GM21390 (cell line): ENCODE measurements at regions not wholly inside any gene's neighbourhood (a gene's known extent, or its start where the extent isn't known, plus 50 kb on each side); places are given as distances from the start of the nearest gene placed in this dataset.
A peak's percentile ranks its signal among the peaks of the same experiment; 100 is the strongest.
"Not testable (repeated sequence)": the region's sequence is repeated elsewhere in the genome, so short reads cannot be mapped to it uniquely, and the experiment has no call there.

Experiments used
- ATAC-seq: cut with Tn5 transposase; IDR thresholded peaks from one replicate; pipeline ENCODE4 v1.9.1; 2021; ENCODE audit not compliant: unreplicated experiment

- ATAC-seq: no peak
Observed at GRCh38 chr13:106103779-106104178, 431.7 kb downstream of the EFNB2 start.

- no peak for ATAC-seq
Observed at GRCh38 chr13:106102786-106103185, 432.7 kb downstream of the EFNB2 start.

GRCh38 chr13:106101201-106101600 is 434.3 kb downstream of the EFNB2 start:
- no peak for ATAC-seq

GRCh38 chr13:106100171-106100919 is 435.1 kb downstream of the EFNB2 start:
- no peak for ATAC-seq

GRCh38 chr13:106099765-106100164 is 435.7 kb downstream of the EFNB2 start:
- ATAC-seq: no peak

GRCh38 chr13:106098778-106099177 is 436.7 kb downstream of the EFNB2 start:
- ATAC-seq: no peak

GRCh38 chr13:106096661-106097092 is 438.8 kb downstream of the EFNB2 start:
- ATAC-seq: no peak

- ATAC-seq: no peak
Observed at GRCh38 chr13:106095919-106096318, 439.5 kb downstream of the EFNB2 start.

GRCh38 chr13:106095406-106095805 is 440.1 kb downstream of the EFNB2 start:
- ATAC-seq: no peak

- no peak for ATAC-seq
Observed at GRCh38 chr13:106090001-106090400, 445.5 kb downstream of the EFNB2 start.

GRCh38 chr13:106089261-106089980 is 446.0 kb downstream of the EFNB2 start:
- no peak for ATAC-seq

- ATAC-seq: no peak
Observed at GRCh38 chr13:106088085-106088484, 447.4 kb downstream of the EFNB2 start.

- no peak for ATAC-seq
Observed at GRCh38 chr13:106087201-106087600, 448.3 kb downstream of the EFNB2 start.

GRCh38 chr13:106083620-106084350 is 451.7 kb downstream of the EFNB2 start:
- peak; percentile 77 for ATAC-seq

GRCh38 chr13:106081221-106081620 is 454.2 kb downstream of the EFNB2 start:
- ATAC-seq: not testable (repeated sequence)

- ATAC-seq: no peak
Observed at GRCh38 chr13:106078191-106078590, 457.3 kb downstream of the EFNB2 start.

GRCh38 chr13:106077017-106077416 is 458.4 kb downstream of the EFNB2 start:
- no peak for ATAC-seq

- ATAC-seq: no peak
Observed at GRCh38 chr13:106072014-106072413, 463.4 kb downstream of the EFNB2 start.

GRCh38 chr13:106063591-106064313 is 471.7 kb downstream of the EFNB2 start:
- no peak for ATAC-seq

GRCh38 chr13:106061781-106062180 is 473.7 kb downstream of the EFNB2 start:
- ATAC-seq: no peak

GRCh38 chr13:106056851-106057250 is 478.6 kb downstream of the EFNB2 start:
- ATAC-seq: no peak
